K562 (cell line): ENCODE measurements at regions not wholly inside any gene's neighbourhood (a gene's known extent, or its start where the extent isn't known, plus 50 kb on each side); places are given as distances from the start of the nearest gene placed in this dataset.
A peak's percentile ranks its signal among the peaks of the same experiment; 100 is the strongest.

Experiments
- ATAC-seq: fragments of 200-7000 bp; cut with Tn5 transposase; 3 replicates; pipeline ENCODE4 v1.9.1; 2020; ENCODE audit warnings: moderate library complexity
- BruUV-seq: library from RNA; stranded (reverse); fragments of 400-500 nt; replicated peaks from 2 replicates; lab custom pipeline; 2021; lab: Mats Ljungman, UMichigan
- CTCF ChIA-PET: fragments of 300-600 bp; formaldehyde crosslinking; extraction: SDS; loops from one replicate; lab custom pipeline; 2021; ENCODE audit warnings: low intra/inter-chr PET ratio; lab: Yijun Ruan, JAX
- POLR2A ChIA-PET: fragments of 300-600, 350-650 bp; sonication (Branson Sonifier 250); formaldehyde crosslinking; extraction: SDS; loops from one replicate; lab custom pipeline; 2021; ENCODE audit warnings: antibody characterized with exemption, inconsistent platforms; lab: Yijun Ruan, JAX
- DNase-seq, 4 experiments: peaks; one replicate each; pipeline versions ENCODE4 v3.0.0 to v3.0.0-alpha.2; 2011 to 2018; ENCODE audit warnings: low spot score in 3 of 4, mixed read lengths in 3 of 4; ENCODE audit errors: extremely low read depth in 1 of 4
- FAIRE-seq: peaks from 2 replicates; lab custom pipeline; 2011; peaks lifted over from hg19 to GRCh38; lab: Jason Lieb, UNC
- H2AFZ ChIP-seq: 2 replicates; pipeline ENCODE4 v1.6.0; 2011; ENCODE audit warnings: low read depth, low read length, control low read depth, inconsistent platforms
- H3K27ac ChIP-seq: fragments of 200-600 bp; 3 replicates; pipeline ENCODE4 v1.8.0; 2011; ENCODE audit warnings: low read depth, mild to moderate bottlenecking, control low read depth, inconsistent platforms, low read length, moderate library complexity, mixed read lengths; ENCODE audit errors: extremely low read depth
- H3K27me3 ChIP-seq, 2 experiments: fragments of 300-600 bp in 1 of 2; 2 replicates in 1 of 2; 3 replicates in 1 of 2; pipeline versions ENCODE4 v1.6.0 to v1.8.0; 2011; ENCODE audit warnings: inconsistent platforms in 2 of 2, low read length in 2 of 2, mild to moderate bottlenecking in 1 of 2, mixed read lengths in 1 of 2, moderate library complexity in 1 of 2; ENCODE audit not compliant: control insufficient read depth in 2 of 2, insufficient read depth in 2 of 2
- H3K36me3 ChIP-seq: fragments of 300-600 bp; 3 replicates; pipeline ENCODE4 v1.8.0; 2011; ENCODE audit warnings: mild to moderate bottlenecking, low read length, inconsistent platforms; ENCODE audit not compliant: control insufficient read depth, insufficient read depth
- H3K4me1 ChIP-seq, 2 experiments: fragments of 200-600 bp in 1 of 2; replicated peaks in 1 of 2; 2 replicates in 1 of 2; 3 replicates in 1 of 2; pipeline versions ENCODE4 v1.5.1 to v1.8.0; 2011; ENCODE audit warnings: inconsistent platforms in 2 of 2, low read length in 2 of 2, mild to moderate bottlenecking in 1 of 2, mixed read lengths in 1 of 2, moderate library complexity in 1 of 2; ENCODE audit not compliant: control insufficient read depth in 2 of 2, insufficient read depth in 2 of 2
- H3K4me2 ChIP-seq: 2 replicates; pipeline ENCODE4 v1.6.1; 2011; ENCODE audit warnings: low read length, control low read depth, inconsistent platforms, mixed read lengths; ENCODE audit not compliant: insufficient read depth
- H3K4me3 ChIP-seq: fragments of 200-600 bp; sonication (generic), shearing (Covaris generic); 2 replicates; pipeline ENCODE4 v1.5.1; 2016; ENCODE audit warnings: control low read depth, inconsistent platforms
- H3K79me2 ChIP-seq: fragments of 200-600 bp; 3 replicates; pipeline ENCODE4 v1.8.0; 2011; ENCODE audit warnings: low read length, inconsistent platforms; ENCODE audit not compliant: control insufficient read depth, insufficient read depth
- H3K9ac ChIP-seq, 2 experiments: 2 replicates each; pipeline versions ENCODE4 v1.6.0 to v1.6.1; 2011; ENCODE audit warnings: low read depth in 2 of 2, low read length in 2 of 2, control low read depth in 1 of 2, inconsistent platforms in 1 of 2, mild to moderate bottlenecking in 1 of 2, mixed read lengths in 1 of 2; ENCODE audit not compliant: insufficient read depth in 1 of 2
- H3K9me1 ChIP-seq: one replicate; pipeline ENCODE4 v1.6.0; 2011; ENCODE audit warnings: inconsistent platforms, mild to moderate bottlenecking, low read length, moderate library complexity; ENCODE audit not compliant: control insufficient read depth, insufficient read depth
- H3K9me3 ChIP-seq: replicated peaks from 2 replicates; pipeline ENCODE4 v1.5.1; 2011; ENCODE audit warnings: low read depth, low read length, inconsistent platforms; ENCODE audit not compliant: control insufficient read depth, insufficient read depth
- H4K20me1 ChIP-seq: replicated peaks from 2 replicates; pipeline ENCODE4 v1.6.1; 2011; ENCODE audit warnings: low read length, inconsistent platforms, mixed read lengths; ENCODE audit not compliant: control insufficient read depth, insufficient read depth
- CEBPG ChIP-seq, 3 experiments: fragments of 200-800 bp in 1 of 3; sonication (Bioruptor generic) in 1 of 3; sonication (generic) in 1 of 3; formaldehyde crosslinking in 1 of 3; IDR thresholded peaks in 2 of 3; conservative IDR thresholded peaks in 1 of 3; 2 replicates each; pipeline versions ENCODE4 v1.6.1 to v1.8.0; 2016 to 2022; ENCODE audit warnings: missing compliant biosample characterization in 2 of 3, missing genetic modification characterization in 2 of 3, mild to moderate bottlenecking in 1 of 3, missing genetic modification reagents in 1 of 3
- FOXP1 ChIP-seq: sonication (generic); formaldehyde crosslinking; IDR thresholded peaks from 2 replicates; pipeline ENCODE4 v1.8.0; 2022; ENCODE audit warnings: mild to moderate bottlenecking, missing genetic modification reagents
- HNRNPLL ChIP-seq: fragments of 200-400 bp; formaldehyde crosslinking; IDR thresholded peaks from 2 replicates; pipeline ENCODE4 v1.6.1; 2017; ENCODE audit warnings: low read length, low read depth, mild to moderate bottlenecking; ENCODE audit not compliant: poor library complexity, severe bottlenecking
- MBD2 ChIP-seq: sonication (generic); IDR thresholded peaks from 2 replicates; pipeline ENCODE4 v1.6.1; 2016; ENCODE audit warnings: low read depth, borderline replicate concordance
- MCM2 ChIP-seq: fragments of 450-650 bp; IDR thresholded peaks from 2 replicates; pipeline ENCODE4 v1.6.1; 2017; ENCODE audit warnings: low read depth, mild to moderate bottlenecking
- MEF2A ChIP-seq: IDR thresholded peaks from 2 replicates; pipeline ENCODE4 v1.6.1; 2011; ENCODE audit warnings: low read depth, mild to moderate bottlenecking, low read length, moderate library complexity; ENCODE audit not compliant: control insufficient read depth
- NCOA4 ChIP-seq: fragments of 450-650 bp; IDR thresholded peaks from 2 replicates; pipeline ENCODE4 v1.6.1; 2018; ENCODE audit warnings: mild to moderate bottlenecking; ENCODE audit not compliant: partially characterized antibody
- NFE2L1 ChIP-seq: fragments of 450-650 bp; IDR thresholded peaks from 2 replicates; pipeline ENCODE4 v1.6.1; 2016; ENCODE audit warnings: missing genetic modification characterization, low read depth, mild to moderate bottlenecking, missing compliant biosample characterization, moderate library complexity, borderline replicate concordance
- PHF20 ChIP-seq: fragments of 450-650 bp; IDR thresholded peaks from 2 replicates; pipeline ENCODE4 v1.6.1; 2018; ENCODE audit not compliant: partially characterized antibody
- POLR2B ChIP-seq: fragments of 450-650 bp; IDR thresholded peaks from 2 replicates; pipeline ENCODE4 v1.6.1; 2018; ENCODE audit warnings: low read depth; ENCODE audit not compliant: partially characterized antibody
- RBM25 ChIP-seq: fragments of 200-400 bp; formaldehyde crosslinking; IDR thresholded peaks from 2 replicates; pipeline ENCODE4 v1.6.1; 2018; ENCODE audit warnings: low read length, low read depth, moderate library complexity; ENCODE audit not compliant: severe bottlenecking
- SIX5 ChIP-seq, 2 experiments: IDR thresholded peaks; 2 replicates each; pipeline ENCODE4 v1.6.1; 2011; ENCODE audit warnings: low read length in 2 of 2, borderline replicate concordance in 1 of 2, low read depth in 1 of 2, mild to moderate bottlenecking in 1 of 2, moderate library complexity in 1 of 2; ENCODE audit not compliant: insufficient read depth in 1 of 2
- TARDBP ChIP-seq: fragments of 450-650 bp; IDR thresholded peaks from 2 replicates; pipeline ENCODE4 v1.6.1; 2016
- TCF7L2 ChIP-seq: fragments of 150-350 bp; IDR thresholded peaks from 2 replicates; pipeline ENCODE4 v1.6.1; 2016; ENCODE audit warnings: low read depth, mild to moderate bottlenecking, low read length, moderate library complexity
- ZBTB17 ChIP-seq: fragments of 450-650 bp; formaldehyde crosslinking; IDR thresholded peaks from 2 replicates; pipeline ENCODE4 v1.4.0; 2020; ENCODE audit warnings: mild to moderate bottlenecking
- ZNF174 ChIP-seq: fragments of 250-450 bp; sonication (Bioruptor Pico); IDR thresholded peaks from 2 replicates; pipeline ENCODE4 v1.4.0; 2020; ENCODE audit warnings: mild to moderate bottlenecking
- ZNF584 ChIP-seq: fragments of 200-800 bp; sonication (Bioruptor generic); IDR thresholded peaks from 2 replicates; pipeline ENCODE4 v1.6.1; 2016; ENCODE audit warnings: low read depth, mild to moderate bottlenecking, missing genetic modification characterization, missing compliant biosample characterization
- WGBS: fragments of 100-300 bp; shearing (Covaris generic); methylation state at CpG from one replicate; pipeline ENCODE4 v1.1.6; 2016; ENCODE audit warnings: low coverage, mixed read lengths; ENCODE audit not compliant: insufficient coverage; ENCODE audit errors: missing lambda C conversion rate; 5-methylcytosine and 5-hydroxymethylcytosine counted together
- in situ Hi-C: fragments of 300-500 bp; cut with MboI; formaldehyde crosslinking; loops from 4 replicates; pipeline ENCODE4 v1.15.0; 2018; ENCODE audit warnings: inconsistent platforms, mixed read lengths
- intact Hi-C: fragments of 100-400 bp; cut with micrococcal nuclease; formaldehyde crosslinking; loops from 2 replicates; pipeline ENCODE4 v1.14.2; 2022
- TF ChIP-seq, protein P1 (sequence below): fragments of 450-650 bp; formaldehyde crosslinking; IDR thresholded peaks from 2 replicates; pipeline ENCODE4 v1.4.0; 2020; ENCODE audit warnings: mild to moderate bottlenecking, mixed read lengths
- TF ChIP-seq, protein P2 (sequence below): sonication (generic); formaldehyde crosslinking; IDR thresholded peaks from 2 replicates; pipeline ENCODE4 v1.8.1; 2023; ENCODE audit warnings: mild to moderate bottlenecking, missing genetic modification reagents

DNA sequence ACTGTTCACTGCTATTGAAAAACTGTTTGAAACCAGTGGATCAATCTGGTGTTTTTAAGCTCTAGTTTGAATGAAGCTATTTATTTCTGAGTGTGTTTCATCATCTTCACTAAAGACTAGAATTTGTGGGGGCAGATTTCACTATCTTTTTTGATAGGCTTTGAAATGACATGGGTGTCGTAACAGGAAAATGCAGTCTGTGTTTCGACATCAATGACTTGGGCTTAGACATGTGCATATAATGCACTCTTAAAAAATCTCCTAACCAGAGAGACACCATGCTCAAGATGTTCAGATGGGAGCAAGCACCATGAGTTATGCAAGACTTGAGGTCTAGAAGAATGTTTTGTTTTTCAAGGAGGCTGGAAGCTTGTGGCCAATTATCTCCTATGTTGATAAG is 221.6 kb downstream of the GPD2 start (continued):
- TF ChIP-seq CEBPG (CRISPR knock-in tag; IDR thresholded peaks at IDR 0.05) (no peak), CEBPG (tag; conservative IDR thresholded peaks at IDR 0.05 in 1 of 2, IDR thresholded peaks at IDR 0.05 in 1 of 2) (0 out of 4 replicates have a peak, but pooled peaks of 1 of the 2 experiments have one; percentile 11), ZNF174 (CRISPR knock-in tag) (no peak), NCOA4 (no peak), POLR2B (no peak), MCM2 (no peak)

DNA sequence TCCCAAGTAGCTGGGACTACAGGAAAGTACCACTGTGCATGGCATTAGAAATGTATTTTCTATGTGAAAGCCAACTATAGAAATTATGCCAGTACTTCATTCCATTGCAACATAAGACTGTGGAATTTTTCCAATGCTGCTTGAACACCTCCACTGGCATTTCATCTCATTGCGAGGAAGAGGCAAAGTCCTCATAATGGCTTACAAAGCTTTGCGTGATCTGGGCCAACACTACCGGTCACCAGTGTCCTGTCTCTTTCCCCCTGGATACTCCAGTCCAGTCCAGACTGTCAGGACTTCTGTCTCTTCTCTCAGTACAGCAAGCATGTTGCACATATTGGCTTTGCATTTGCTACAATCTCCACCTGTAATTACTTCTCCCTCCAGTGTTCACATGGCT is 223.5 kb downstream of the GPD2 start:
- Histone ChIP-seq H3K9me3 (no peaks in the 10 kb centered on the region), H4K20me1 (no peaks in the 10 kb centered on the region), H3K4me3 (no peak overlapping the region), H3K79me2 (no peaks in the 10 kb centered on the region), H3K36me3 (no peaks in the 10 kb centered on the region), H3K9me1 (no peaks in the 10 kb centered on the region), H3K9ac (no peak overlapping the region), H3K27ac (no peak overlapping the region), H3K4me1 (no peaks in the 10 kb centered on the region), H3K27me3 (no peaks in the 10 kb centered on the region), H3K4me2 (no peak overlapping the region), H2AFZ (no peak overlapping the region)
- in situ Hi-C loops: no loop called here
- ChIA-PET CTCF (no interaction called here), POLR2A (no interaction called here)
- ATAC-seq (no peak), DNase-seq (no peak), FAIRE-seq (no peak)
- WGBS: 36% methylated on average over 3 of the region's 3 CpGs
- BruUV-seq: no TSS peak
- intact Hi-C loops: no loop called here
- TF ChIP-seq TARDBP: no peak
- no peak for TF ChIP-seq ZBTB17
- TF ChIP-seq RBM25: no peak
- TF ChIP-seq, protein P1, sequence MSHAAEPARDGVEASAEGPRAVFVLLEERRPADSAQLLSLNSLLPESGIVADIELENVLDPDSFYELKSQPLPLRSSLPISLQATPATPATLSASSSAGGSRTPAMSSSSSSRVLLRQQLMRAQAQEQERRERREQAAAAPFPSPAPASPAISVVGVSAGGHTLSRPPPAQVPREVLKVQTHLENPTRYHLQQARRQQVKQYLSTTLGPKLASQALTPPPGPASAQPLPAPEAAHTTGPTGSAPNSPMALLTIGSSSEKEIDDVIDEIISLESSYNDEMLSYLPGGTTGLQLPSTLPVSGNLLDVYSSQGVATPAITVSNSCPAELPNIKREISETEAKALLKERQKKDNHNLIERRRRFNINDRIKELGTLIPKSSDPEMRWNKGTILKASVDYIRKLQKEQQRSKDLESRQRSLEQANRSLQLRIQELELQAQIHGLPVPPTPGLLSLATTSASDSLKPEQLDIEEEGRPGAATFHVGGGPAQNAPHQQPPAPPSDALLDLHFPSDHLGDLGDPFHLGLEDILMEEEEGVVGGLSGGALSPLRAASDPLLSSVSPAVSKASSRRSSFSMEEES (CRISPR knock-in tag): no peak
- TF ChIP-seq, protein P2, sequence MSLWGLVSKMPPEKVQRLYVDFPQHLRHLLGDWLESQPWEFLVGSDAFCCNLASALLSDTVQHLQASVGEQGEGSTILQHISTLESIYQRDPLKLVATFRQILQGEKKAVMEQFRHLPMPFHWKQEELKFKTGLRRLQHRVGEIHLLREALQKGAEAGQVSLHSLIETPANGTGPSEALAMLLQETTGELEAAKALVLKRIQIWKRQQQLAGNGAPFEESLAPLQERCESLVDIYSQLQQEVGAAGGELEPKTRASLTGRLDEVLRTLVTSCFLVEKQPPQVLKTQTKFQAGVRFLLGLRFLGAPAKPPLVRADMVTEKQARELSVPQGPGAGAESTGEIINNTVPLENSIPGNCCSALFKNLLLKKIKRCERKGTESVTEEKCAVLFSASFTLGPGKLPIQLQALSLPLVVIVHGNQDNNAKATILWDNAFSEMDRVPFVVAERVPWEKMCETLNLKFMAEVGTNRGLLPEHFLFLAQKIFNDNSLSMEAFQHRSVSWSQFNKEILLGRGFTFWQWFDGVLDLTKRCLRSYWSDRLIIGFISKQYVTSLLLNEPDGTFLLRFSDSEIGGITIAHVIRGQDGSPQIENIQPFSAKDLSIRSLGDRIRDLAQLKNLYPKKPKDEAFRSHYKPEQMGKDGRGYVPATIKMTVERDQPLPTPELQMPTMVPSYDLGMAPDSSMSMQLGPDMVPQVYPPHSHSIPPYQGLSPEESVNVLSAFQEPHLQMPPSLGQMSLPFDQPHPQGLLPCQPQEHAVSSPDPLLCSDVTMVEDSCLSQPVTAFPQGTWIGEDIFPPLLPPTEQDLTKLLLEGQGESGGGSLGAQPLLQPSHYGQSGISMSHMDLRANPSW: no peak
- TF ChIP-seq PHF20: no peak
- no peak for TF ChIP-seq FOXP1 (CRISPR knock-in tag)
- TF ChIP-seq ZNF584: no peak
- TF ChIP-seq NFE2L1: no peak
- TF ChIP-seq SIX5 (IDR thresholded peaks at IDR 0.05; ENCODE audit: borderline replicate concordance in 1 of 2, insufficient read depth in 1 of 2, low read depth in 1 of 2, low read length in 2 of 2): no peak
- no peak for TF ChIP-seq HNRNPLL
- TF ChIP-seq MBD2: no peak
- TF ChIP-seq MEF2A: no peak
- no peak for TF ChIP-seq TCF7L2
